Kidney (tissue), 13 donors: ENCODE measurements at regions not wholly inside any gene's neighbourhood (a gene's known extent, or its start where the extent isn't known, plus 50 kb on each side); places are given as distances from the start of the nearest gene placed in this dataset.

Experiments
- DNase-seq, 5 donors: peaks; one replicate each; pipeline ENCODE4 v3.0.0-alpha.2; 2013 to 2020
- FAIRE-seq: peaks from 2 replicates; lab custom pipeline; 2012; peaks lifted over from hg19 to GRCh38; lab: Jason Lieb, UNC
- H3K27ac ChIP-seq, 2 donors: one replicate each; pipeline ENCODE4 v1.7.0; 2013; ENCODE audit warnings: low read depth in 2 of 2, low read length in 2 of 2, inconsistent platforms in 1 of 2
- H3K27me3 ChIP-seq: one replicate; pipeline ENCODE4 v1.7.1; 2013; ENCODE audit warnings: low read length, inconsistent platforms; ENCODE audit not compliant: control insufficient read depth, insufficient read depth
- H3K36me3 ChIP-seq, 3 donors: one replicate each; pipeline versions ENCODE4 v1.7.0 to v1.7.1; 2013; ENCODE audit warnings: low read length in 3 of 3, control low read depth in 1 of 3, inconsistent platforms in 1 of 3; ENCODE audit not compliant: insufficient read depth in 3 of 3, control insufficient read depth in 2 of 3
- H3K4me1 ChIP-seq, 3 donors: one replicate each; pipeline versions ENCODE4 v1.7.0 to v1.7.1; 2013; ENCODE audit warnings: low read length in 3 of 3, inconsistent platforms in 1 of 3, low read depth in 1 of 3; ENCODE audit not compliant: control insufficient read depth in 2 of 3, insufficient read depth in 2 of 3
- H3K4me3 ChIP-seq, 3 donors: one replicate each; pipeline versions ENCODE4 v1.7.0 to v1.8.1; 2013; ENCODE audit warnings: low read length in 3 of 3, control low read depth in 1 of 3, inconsistent platforms in 1 of 3
- H3K9ac ChIP-seq, 3 donors: one replicate each; pipeline versions ENCODE4 v1.7.0 to v1.7.1; 2013; ENCODE audit warnings: low read length in 3 of 3, control low read depth in 1 of 3, inconsistent platforms in 1 of 3
- H3K9me3 ChIP-seq, 3 donors: one replicate each; pipeline versions ENCODE4 v1.7.0 to v1.7.1; 2013; ENCODE audit warnings: low read length in 3 of 3, control low read depth in 1 of 3, inconsistent platforms in 1 of 3; ENCODE audit not compliant: control insufficient read depth in 2 of 3, insufficient read depth in 1 of 3
- intact Hi-C: fragments of 100-400 bp; cut with DNase I; formaldehyde crosslinking; loops from one replicate; pipeline ENCODE4 v1.11.1; 2022
- TF ChIP-seq, protein P1 (sequence below): IDR thresholded peaks from 3 replicates; pipeline ENCODE4 v1.5.1; 2012; ENCODE audit warnings: mild to moderate bottlenecking, moderate library complexity, borderline replicate concordance; ENCODE audit not compliant: insufficient read depth; ENCODE audit errors: extremely low read depth
- donor health status: control.
- donor health status: control.
- donor health status: control.
- donor health status: control.
- donor health status: control.
- donor health status: DM: yes; HTN: yes; CAD: no.
- donor health status: Normal renal cell carcinoma (clear cell type).

DNA sequence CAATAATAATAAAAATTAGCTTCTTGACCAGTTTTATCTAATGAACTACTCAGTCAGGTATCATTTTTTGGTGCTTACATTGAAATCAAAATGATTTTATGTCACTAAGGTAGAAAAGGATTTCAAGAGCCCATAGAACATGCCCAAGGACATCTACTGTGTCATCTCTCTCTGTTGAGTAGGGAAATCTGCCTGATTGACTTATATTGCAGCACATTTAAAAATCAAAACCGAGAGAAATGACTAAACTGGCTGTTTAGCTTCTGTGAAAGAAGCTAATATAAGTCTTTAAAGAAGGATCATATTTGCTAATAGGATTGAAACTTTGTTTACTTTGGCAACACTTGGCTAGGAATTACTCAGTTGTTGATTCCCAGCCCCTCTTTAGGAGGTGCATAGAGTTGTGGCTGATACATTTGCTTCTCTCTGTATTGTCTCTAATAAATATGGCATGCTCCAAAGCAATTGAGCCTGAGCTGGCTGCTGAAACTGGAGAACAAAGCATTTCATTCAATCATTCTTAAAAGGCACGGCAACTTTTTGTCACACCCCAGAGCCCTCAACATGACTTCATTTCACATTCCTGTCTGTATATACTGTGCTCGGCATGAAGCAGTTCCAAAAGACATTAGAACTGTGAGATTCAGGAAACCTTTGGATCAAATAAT, 1096.9 kb upstream of the POT1 start:
- no peaks in the 10 kb centered on the region for H3K9me3 ChIP-seq
- no peaks in the 10 kb centered on the region for H3K4me1 ChIP-seq
- no peak overlapping the region for H3K4me3 ChIP-seq
- H3K36me3 ChIP-seq, result no peaks in the 10 kb centered on the region
- DNase-seq (peak in 4 of 5 donors; percentile 23 to 82 (median 58)), FAIRE-seq (no peak)
- TF ChIP-seq, protein P1, sequence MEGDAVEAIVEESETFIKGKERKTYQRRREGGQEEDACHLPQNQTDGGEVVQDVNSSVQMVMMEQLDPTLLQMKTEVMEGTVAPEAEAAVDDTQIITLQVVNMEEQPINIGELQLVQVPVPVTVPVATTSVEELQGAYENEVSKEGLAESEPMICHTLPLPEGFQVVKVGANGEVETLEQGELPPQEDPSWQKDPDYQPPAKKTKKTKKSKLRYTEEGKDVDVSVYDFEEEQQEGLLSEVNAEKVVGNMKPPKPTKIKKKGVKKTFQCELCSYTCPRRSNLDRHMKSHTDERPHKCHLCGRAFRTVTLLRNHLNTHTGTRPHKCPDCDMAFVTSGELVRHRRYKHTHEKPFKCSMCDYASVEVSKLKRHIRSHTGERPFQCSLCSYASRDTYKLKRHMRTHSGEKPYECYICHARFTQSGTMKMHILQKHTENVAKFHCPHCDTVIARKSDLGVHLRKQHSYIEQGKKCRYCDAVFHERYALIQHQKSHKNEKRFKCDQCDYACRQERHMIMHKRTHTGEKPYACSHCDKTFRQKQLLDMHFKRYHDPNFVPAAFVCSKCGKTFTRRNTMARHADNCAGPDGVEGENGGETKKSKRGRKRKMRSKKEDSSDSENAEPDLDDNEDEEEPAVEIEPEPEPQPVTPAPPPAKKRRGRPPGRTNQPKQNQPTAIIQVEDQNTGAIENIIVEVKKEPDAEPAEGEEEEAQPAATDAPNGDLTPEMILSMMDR, result no peak
- H3K27ac ChIP-seq, result no peak overlapping the region
- intact Hi-C loops, result no loop called here
- H3K27me3 ChIP-seq, result no peaks in the 10 kb centered on the region
- no peak overlapping the region for H3K9ac ChIP-seq

DNA sequence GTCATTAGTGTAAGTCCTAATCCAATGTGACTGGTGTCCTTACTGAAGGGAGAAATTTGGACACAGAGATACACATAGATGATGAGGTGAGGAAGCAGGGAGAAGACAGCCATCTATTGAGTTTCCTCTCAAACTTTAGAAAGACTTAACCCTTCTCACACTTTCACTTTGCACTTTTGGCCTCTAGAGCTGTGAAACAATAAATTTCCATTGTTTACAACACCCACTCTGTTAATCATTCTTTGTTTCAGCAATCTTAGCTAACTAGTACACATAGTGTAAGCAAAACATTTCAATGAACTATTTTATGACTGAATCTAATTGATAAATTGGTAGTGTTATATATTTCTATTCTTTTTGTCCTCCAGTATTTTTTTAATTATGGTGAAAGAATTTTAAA, 1092.8 kb upstream of the POT1 start:
- Histone ChIP-seq H3K36me3 (no peaks in the 10 kb centered on the region), H3K9me3 (no peaks in the 10 kb centered on the region), H3K4me1 (no peaks in the 10 kb centered on the region), H3K27me3 (no peaks in the 10 kb centered on the region), H3K4me3 (no peak overlapping the region), H3K9ac (no peak overlapping the region), H3K27ac (no peak overlapping the region)
- intact Hi-C loops, result no loop called here
- FAIRE-seq (no peak), DNase-seq (no peak)
- TF ChIP-seq, protein P1, result no peak

DNA sequence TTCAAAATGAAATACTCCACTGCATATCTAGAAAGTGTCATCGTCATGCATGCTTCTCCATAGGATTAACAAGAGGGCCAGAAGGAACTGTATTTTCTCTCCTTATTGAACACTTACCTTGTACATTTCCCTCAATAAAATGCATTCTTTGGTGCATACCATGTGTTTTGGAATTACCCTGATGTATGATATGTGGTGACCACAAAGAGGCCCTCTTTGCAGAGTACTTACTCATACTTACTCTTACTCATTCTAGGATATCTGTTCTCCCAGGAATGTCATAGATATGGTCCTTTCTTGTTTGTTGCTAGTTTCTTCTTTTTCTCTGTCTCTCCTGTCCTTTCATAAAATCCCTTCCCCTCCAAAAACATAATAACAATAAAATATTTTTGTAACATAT, 1087.1 kb upstream of the POT1 start:
- no peaks in the 10 kb centered on the region for H3K36me3 ChIP-seq

More for the DNA sequence above, 1087.1 kb upstream of the POT1 start:
- H3K27ac ChIP-seq, result no peak overlapping the region
- intact Hi-C loops, result no loop called here
- TF ChIP-seq, protein P1, result no peak
- H3K4me1 ChIP-seq, result no peaks in the 10 kb centered on the region
- DNase-seq, result no peak
- no peak overlapping the region for H3K4me3 ChIP-seq
- no peaks in the 10 kb centered on the region for H3K27me3 ChIP-seq
- no peaks in the 10 kb centered on the region for H3K9me3 ChIP-seq
- no peak overlapping the region for H3K9ac ChIP-seq
- FAIRE-seq, result no peak
